HL-60 (cell line): ENCODE measurements at regions not wholly inside any gene's neighbourhood (a gene's known extent, or its start where the extent isn't known, plus 50 kb on each side); places are given as distances from the start of the nearest gene placed in this dataset.
"Not testable (repeated sequence)": the region's sequence is repeated elsewhere in the genome, so short reads cannot be mapped to it uniquely, and the experiment has no call there.

Source experiments
- CTCF ChIP-seq: IDR thresholded peaks from one replicate; pipeline ENCODE4 v1.5.1; 2011; ENCODE audit warnings: low read length, control low read depth, inconsistent platforms; ENCODE audit not compliant: insufficient read depth
- GABPA ChIP-seq: IDR thresholded peaks from 2 replicates; pipeline ENCODE4 v1.6.1; 2012; ENCODE audit warnings: low read depth
- POLR2AphosphoS5 ChIP-seq: IDR thresholded peaks from 2 replicates; pipeline ENCODE4 v1.6.1; 2012; ENCODE audit warnings: low read depth
- REST ChIP-seq: IDR thresholded peaks from 2 replicates; pipeline ENCODE4 v1.6.1; 2012; ENCODE audit warnings: low read depth; ENCODE audit not compliant: insufficient replicate concordance

DNA sequence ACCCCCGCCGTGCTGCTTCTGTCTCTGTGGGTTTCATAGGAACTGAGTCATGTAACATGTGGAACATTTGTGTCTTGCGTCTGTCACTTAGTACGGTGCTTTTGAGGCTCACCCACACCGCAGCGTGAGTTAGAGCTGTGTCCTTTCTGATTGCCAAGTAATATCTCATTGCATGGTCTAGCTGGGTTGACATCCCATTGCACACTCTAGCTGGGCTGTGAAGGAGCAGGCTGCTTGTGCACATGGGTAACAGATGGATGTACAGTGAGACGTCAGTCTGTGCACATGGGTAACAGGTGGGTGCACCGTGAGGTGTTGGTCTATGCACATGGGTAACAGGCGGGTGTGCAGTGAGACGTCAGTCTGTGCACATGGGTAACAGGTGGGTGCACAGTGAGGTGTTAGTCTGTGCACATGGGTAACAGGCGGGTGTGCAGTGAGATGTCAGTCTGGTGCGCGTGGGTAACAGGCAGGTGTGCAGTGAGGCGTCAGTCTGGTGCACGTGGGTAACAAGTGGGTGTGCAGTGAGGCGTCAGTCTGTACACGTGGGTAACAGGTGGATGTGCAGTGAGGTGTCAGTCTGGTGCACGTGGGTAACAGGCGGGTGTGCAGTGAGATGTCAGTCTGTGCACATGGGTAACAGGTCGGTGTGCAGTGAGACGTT is 58.5 kb upstream of the METTL9 start:
- not testable (repeated sequence) for TF ChIP-seq REST, GABPA, CTCF, POLR2AphosphoS5
